Thyroid gland (tissue), 4 donors: ENCODE measurements at regions not wholly inside any gene's neighbourhood (a gene's known extent, or its start where the extent isn't known, plus 50 kb on each side); places are given as distances from the start of the nearest gene placed in this dataset.
A peak's percentile ranks its signal among the peaks of the same experiment; 100 is the strongest.

Experiments used
- DNase-seq, 2 donors: peaks; one replicate each; pipeline ENCODE4 v3.0.0-alpha.2; 2019
- H3K27ac ChIP-seq, 3 donors: fragments of 200-600 bp; sonication (generic); 1 replicate in 2 of 3; 2 replicates in 1 of 3; pipeline ENCODE4 v1.5.1; 2016 to 2019; ENCODE audit warnings: mild to moderate bottlenecking in 1 of 3, moderate library complexity in 1 of 3
- H3K27me3 ChIP-seq: fragments of 200-600 bp; sonication (generic); one replicate; pipeline ENCODE4 v1.5.1; 2019
- H3K36me3 ChIP-seq, 2 donors: fragments of 200-600 bp; sonication (generic); one replicate each; pipeline ENCODE4 v1.5.1; 2016 to 2019
- H3K4me1 ChIP-seq, 2 donors: fragments of 200-600 bp; sonication (generic); one replicate each; pipeline ENCODE4 v1.5.1; 2017 to 2019
- H3K4me3 ChIP-seq, 3 donors: fragments of 200-600 bp; sonication (generic); replicated peaks in 1 of 3; 1 replicate in 2 of 3; 2 replicates in 1 of 3; pipeline ENCODE4 v1.5.1; 2016; ENCODE audit warnings: mild to moderate bottlenecking in 1 of 3
- H3K9me3 ChIP-seq: fragments of 200-600 bp; sonication (generic); one replicate; pipeline ENCODE4 v1.5.1; 2017
- POLR2A ChIP-seq, 2 donors: fragments of 450-650 bp; IDR thresholded peaks; one replicate each; pipeline ENCODE4 v1.6.1; 2017; ENCODE audit warnings: antibody characterized with exemption in 2 of 2, mild to moderate bottlenecking in 2 of 2, moderate library complexity in 1 of 2
- WGBS, 2 donors: methylation state at CpG; one replicate each; pipeline ENCODE4 v1.1.5; 2017; 5-methylcytosine and 5-hydroxymethylcytosine counted together
- intact Hi-C: fragments of 100-400 bp; cut with DNase I; formaldehyde crosslinking; loops from one replicate; pipeline ENCODE4 v1.15.1; 2023
- TF ChIP-seq, protein P1 (sequence below), 6 experiments: fragments of 200-600 bp in 3 of 6; fragments of 450-650 bp in 3 of 6; sonication (generic) in 3 of 6; IDR thresholded peaks; one replicate each; pipeline ENCODE4 v1.5.1; 2016 to 2019; ENCODE audit warnings: antibody characterized with exemption in 6 of 6, mild to moderate bottlenecking in 2 of 6, inconsistent platforms in 1 of 6, moderate library complexity in 1 of 6

DNA sequence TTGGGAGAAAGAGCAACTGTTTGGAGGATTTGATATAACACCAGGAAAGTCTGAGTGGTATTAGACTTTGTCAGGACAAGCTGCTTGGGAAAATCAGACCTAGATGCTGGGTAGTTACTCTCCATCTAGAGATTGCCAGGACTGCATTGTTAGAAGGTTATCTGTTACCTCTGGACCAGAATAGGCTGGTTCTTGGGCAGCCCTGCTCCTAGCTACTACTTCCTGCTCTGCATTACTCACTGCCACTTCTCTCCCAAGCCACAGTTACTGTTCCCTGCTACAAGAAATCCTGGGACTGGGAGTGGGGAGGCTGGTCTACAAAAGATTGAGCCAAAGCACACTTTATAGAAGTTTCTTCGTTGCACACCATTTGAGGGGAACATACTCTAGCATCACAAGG lies 95.5 kb upstream of the KCNN2 start:
- Histone ChIP-seq H3K36me3 (no peaks in the 10 kb centered on the region), H3K4me1 (no peaks in the 10 kb centered on the region), H3K9me3 (no peaks in the 10 kb centered on the region), H3K4me3 (no peak overlapping the region), H3K27ac (no peak overlapping the region), H3K27me3 (no peaks in the 10 kb centered on the region)
- TF ChIP-seq, protein P1, sequence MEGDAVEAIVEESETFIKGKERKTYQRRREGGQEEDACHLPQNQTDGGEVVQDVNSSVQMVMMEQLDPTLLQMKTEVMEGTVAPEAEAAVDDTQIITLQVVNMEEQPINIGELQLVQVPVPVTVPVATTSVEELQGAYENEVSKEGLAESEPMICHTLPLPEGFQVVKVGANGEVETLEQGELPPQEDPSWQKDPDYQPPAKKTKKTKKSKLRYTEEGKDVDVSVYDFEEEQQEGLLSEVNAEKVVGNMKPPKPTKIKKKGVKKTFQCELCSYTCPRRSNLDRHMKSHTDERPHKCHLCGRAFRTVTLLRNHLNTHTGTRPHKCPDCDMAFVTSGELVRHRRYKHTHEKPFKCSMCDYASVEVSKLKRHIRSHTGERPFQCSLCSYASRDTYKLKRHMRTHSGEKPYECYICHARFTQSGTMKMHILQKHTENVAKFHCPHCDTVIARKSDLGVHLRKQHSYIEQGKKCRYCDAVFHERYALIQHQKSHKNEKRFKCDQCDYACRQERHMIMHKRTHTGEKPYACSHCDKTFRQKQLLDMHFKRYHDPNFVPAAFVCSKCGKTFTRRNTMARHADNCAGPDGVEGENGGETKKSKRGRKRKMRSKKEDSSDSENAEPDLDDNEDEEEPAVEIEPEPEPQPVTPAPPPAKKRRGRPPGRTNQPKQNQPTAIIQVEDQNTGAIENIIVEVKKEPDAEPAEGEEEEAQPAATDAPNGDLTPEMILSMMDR (IDR thresholded peaks at IDR 0.05): no peak
- TF ChIP-seq POLR2A (IDR thresholded peaks at IDR 0.05): no peak
- 86 to 96% methylated on average over 1 of the region's 1 CpG for WGBS, 2 donors
- no peak for DNase-seq
- intact Hi-C loops: no loop called here

DNA sequence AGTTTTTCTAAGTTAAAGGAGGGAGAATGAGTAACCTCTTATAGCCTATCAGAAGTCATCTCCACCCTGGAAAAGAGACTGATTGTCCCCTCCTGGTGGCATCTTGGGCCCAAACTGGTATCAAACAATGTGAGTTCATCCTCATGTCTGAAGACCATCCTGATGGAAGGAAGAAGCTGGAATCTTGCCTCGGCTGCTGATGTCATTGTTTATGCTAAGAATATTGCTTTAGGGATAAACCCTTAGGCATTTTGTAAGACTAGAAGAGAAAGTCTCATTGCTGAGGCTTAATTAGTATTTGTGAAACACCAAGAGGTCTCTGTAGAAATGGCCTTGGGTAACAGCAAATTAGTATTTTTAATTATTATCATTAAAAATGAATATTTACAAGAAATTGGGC lies 65.7 kb upstream of the KCNN2 start:
- Histone ChIP-seq H3K4me3 (no peak overlapping the region), H3K27ac (no peak overlapping the region), H3K4me1 (no peaks in the 10 kb centered on the region), H3K36me3 (no peaks in the 10 kb centered on the region), H3K9me3 (no peaks in the 10 kb centered on the region), H3K27me3 (no peaks in the 10 kb centered on the region)
- TF ChIP-seq POLR2A (IDR thresholded peaks at IDR 0.05): no peak
- TF ChIP-seq, protein P1 (IDR thresholded peaks at IDR 0.05): no peak
- DNase-seq: no peak
- intact Hi-C loops: no loop called here
- WGBS, 2 donors: 64 to 85% methylated on average over 1 of the region's 1 CpG

DNA sequence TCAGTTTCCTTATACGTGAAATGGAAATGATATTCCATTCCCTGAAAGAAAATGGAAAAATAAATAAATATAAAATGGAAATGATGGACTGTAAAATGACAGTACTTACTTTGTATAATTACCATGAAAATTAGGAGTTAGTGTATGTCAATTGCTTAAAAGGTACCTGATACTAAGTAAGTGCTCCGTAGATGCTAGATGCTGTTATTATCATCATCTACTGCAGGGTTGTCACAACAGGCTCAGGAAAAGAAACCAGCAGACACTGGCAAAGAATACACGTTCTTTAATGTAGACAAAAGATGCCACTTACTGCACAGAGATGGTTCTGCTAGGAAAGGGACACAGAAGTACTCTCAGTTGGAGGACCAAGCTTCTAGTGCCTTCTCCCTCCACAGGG lies 64.0 kb upstream of the KCNN2 start:
- intact Hi-C loops: no loop called here
- Histone ChIP-seq H3K27me3 (no peaks in the 10 kb centered on the region), H3K4me1 (no peaks in the 10 kb centered on the region), H3K27ac (no peak overlapping the region), H3K9me3 (no peaks in the 10 kb centered on the region), H3K4me3 (no peak overlapping the region), H3K36me3 (no peaks in the 10 kb centered on the region)
- TF ChIP-seq, protein P1 (IDR thresholded peaks at IDR 0.05): no peak
- TF ChIP-seq POLR2A (IDR thresholded peaks at IDR 0.05): no peak
- DNase-seq: no peak
- WGBS, 2 donors: 61 to 77% methylated on average over 3 of the region's 3 CpGs

DNA sequence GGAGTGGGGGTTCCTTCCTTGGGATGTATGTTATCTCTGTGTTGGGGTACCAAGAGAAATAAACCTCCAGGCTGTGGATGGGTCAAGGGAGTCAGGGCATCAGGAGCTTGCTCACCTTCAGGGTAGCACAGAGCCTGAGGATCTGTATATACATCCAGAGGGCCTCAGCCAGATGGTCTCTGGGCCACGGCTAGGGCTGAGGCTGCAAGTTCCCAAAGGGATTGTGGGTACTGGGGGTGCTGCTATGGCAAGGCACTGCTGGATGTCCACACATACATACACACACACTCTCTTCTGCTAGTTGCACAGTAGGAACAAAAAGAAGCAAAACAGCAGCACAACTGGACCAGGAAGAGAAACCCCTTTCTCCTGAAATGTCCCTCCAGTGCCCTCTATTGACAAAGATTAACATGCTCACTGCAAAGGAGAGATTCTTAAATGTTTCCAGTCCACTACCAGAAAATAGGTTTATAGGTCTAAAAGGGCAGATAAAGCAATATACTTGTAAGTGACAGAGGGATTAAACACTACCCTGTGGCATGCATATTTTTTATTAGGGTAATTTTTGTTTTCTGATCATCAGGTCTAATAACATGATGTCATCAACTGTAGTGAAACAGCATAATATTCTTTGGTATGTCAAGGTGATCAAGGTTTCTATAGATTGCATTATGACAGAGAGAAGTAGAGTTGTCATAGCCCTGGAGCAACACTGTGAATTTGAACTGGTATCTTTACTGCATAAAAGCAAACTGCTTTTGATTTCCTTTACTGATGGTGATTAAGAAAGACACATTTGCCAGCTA lies 56.3 kb upstream of the KCNN2 start:
- H3K27ac ChIP-seq: no peak overlapping the region
- H3K4me1 ChIP-seq: no peaks in the 10 kb centered on the region
- H3K27me3 ChIP-seq: no peaks in the 10 kb centered on the region
- H3K9me3 ChIP-seq: no peaks in the 10 kb centered on the region
- TF ChIP-seq POLR2A (IDR thresholded peaks at IDR 0.05): no peak
- TF ChIP-seq, protein P1 (IDR thresholded peaks at IDR 0.05): peak in 1 of 6 experiments; percentile 28
- no peaks in the 10 kb centered on the region for H3K36me3 ChIP-seq
- DNase-seq: no peak
- H3K4me3 ChIP-seq: no peak overlapping the region
- intact Hi-C loops: no loop called here
- WGBS, 2 donors: 100% methylated on average over 1 of the region's 1 CpG

DNA sequence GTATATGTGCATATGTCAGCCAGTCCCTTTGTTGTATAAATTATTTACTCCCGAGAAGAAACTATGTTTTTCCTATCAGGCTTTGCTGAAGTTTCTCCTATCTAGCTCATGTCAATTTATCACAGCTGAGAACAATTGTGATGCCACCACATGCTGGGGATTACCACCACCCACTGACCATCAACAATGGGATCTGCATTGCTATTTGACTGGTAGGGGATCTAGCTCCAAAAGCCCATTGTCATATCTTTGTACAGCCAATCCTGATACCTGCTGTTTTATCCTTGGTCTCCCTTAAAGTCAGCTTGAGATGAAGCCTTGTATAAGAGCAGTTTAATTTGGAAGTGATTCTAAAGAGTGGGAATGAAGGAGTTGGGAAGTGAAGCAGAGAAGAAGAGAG lies 53.9 kb upstream of the KCNN2 start:
- no peak overlapping the region for H3K4me3 ChIP-seq
- H3K27ac ChIP-seq: no peak overlapping the region
- intact Hi-C loops: no loop called here
- H3K36me3 ChIP-seq: no peaks in the 10 kb centered on the region
- no peaks in the 10 kb centered on the region for H3K9me3 ChIP-seq
- DNase-seq: no peak
- WGBS, 2 donors: 47% methylated on average over 1 of the region's 1 CpG
- no peaks in the 10 kb centered on the region for H3K4me1 ChIP-seq
- no peaks in the 10 kb centered on the region for H3K27me3 ChIP-seq
- TF ChIP-seq POLR2A (IDR thresholded peaks at IDR 0.05): no peak
- TF ChIP-seq, protein P1 (IDR thresholded peaks at IDR 0.05): no peak
